HepG2 (cell line): ENCODE measurements at regions not wholly inside any gene's neighbourhood (a gene's known extent, or its start where the extent isn't known, plus 50 kb on each side); places are given as distances from the start of the nearest gene placed in this dataset.

Experiments used
- ATAC-seq: fragments of 200-7000 bp; cut with Tn5 transposase; 3 replicates; pipeline ENCODE4 v1.9.1; 2020; ENCODE audit warnings: mild to moderate bottlenecking, moderate library complexity
- BruUV-seq: library from RNA; stranded (reverse); fragments of 400-500 nt; replicated peaks from 2 replicates; lab custom pipeline; 2021; lab: Mats Ljungman, UMichigan
- CTCF ChIA-PET: fragments of 300-600 bp; formaldehyde crosslinking; extraction: SDS; loops from one replicate; lab custom pipeline; 2021; ENCODE audit warnings: low total read pairs, inconsistent platforms, low intra/inter-chr PET ratio; lab: Yijun Ruan, JAX
- POLR2A ChIA-PET: fragments of 350-600 bp; sonication (Branson Sonifier 250); formaldehyde crosslinking; loops from one replicate; lab custom pipeline; 2020; ENCODE audit warnings: antibody characterized with exemption, inconsistent platforms; lab: Yijun Ruan, JAX
- DNase-seq: peaks from one replicate; pipeline ENCODE4 v3.0.0-alpha.2; 2015; ENCODE audit warnings: low spot score
- FAIRE-seq: peaks from 3 replicates; lab custom pipeline; 2011; peaks lifted over from hg19 to GRCh38; lab: Jason Lieb, UNC
- H2AFZ ChIP-seq: one replicate; pipeline ENCODE4 v1.6.1; 2011; ENCODE audit warnings: low read length, inconsistent platforms
- H3K27ac ChIP-seq: fragments of 300-600 bp; 3 replicates; pipeline ENCODE4 v1.8.0; 2011; ENCODE audit warnings: mixed run types, mild to moderate bottlenecking, mixed read lengths, low read length, inconsistent platforms; ENCODE audit not compliant: insufficient read depth; ENCODE audit errors: extremely low read length
- H3K27me3 ChIP-seq, 2 experiments: fragments of 200-600 bp in 1 of 2; 2 replicates in 1 of 2; 3 replicates in 1 of 2; pipeline versions ENCODE4 v1.6.0 to v1.8.0; 2011; ENCODE audit warnings: low read length in 2 of 2, mild to moderate bottlenecking in 2 of 2, moderate library complexity in 2 of 2, inconsistent platforms in 1 of 2; ENCODE audit not compliant: insufficient read depth in 2 of 2, control insufficient read depth in 1 of 2
- H3K36me3 ChIP-seq, 2 experiments: fragments of 200-600 bp in 1 of 2; replicated peaks in 1 of 2; 2 replicates in 1 of 2; 3 replicates in 1 of 2; pipeline versions ENCODE4 v1.5.1 to v1.8.0; 2011; ENCODE audit warnings: low read length in 2 of 2, inconsistent platforms in 1 of 2; ENCODE audit not compliant: insufficient read depth in 2 of 2, control insufficient read depth in 1 of 2
- H3K4me1 ChIP-seq: 2 replicates; pipeline ENCODE4 v1.5.1; 2012; ENCODE audit warnings: low read length, inconsistent platforms; ENCODE audit not compliant: insufficient read depth
- H3K4me2 ChIP-seq: 2 replicates; pipeline ENCODE4 v1.6.0; 2011; ENCODE audit warnings: low read depth, low read length, inconsistent platforms
- H3K4me3 ChIP-seq, 3 experiments: fragments of 200-600 bp in 1 of 3; sonication (generic), shearing (Covaris generic) in 1 of 3; replicated peaks in 1 of 3; 2 replicates each; pipeline ENCODE4 v1.5.1; 2011 to 2016; ENCODE audit warnings: low read length in 3 of 3, inconsistent platforms in 2 of 3, low read depth in 2 of 3, mild to moderate bottlenecking in 2 of 3, control low read depth in 1 of 3, mixed read lengths in 1 of 3; ENCODE audit not compliant: insufficient read depth in 1 of 3
- H3K79me2 ChIP-seq: one replicate; pipeline ENCODE4 v1.6.1; 2011; ENCODE audit warnings: low read length, inconsistent platforms; ENCODE audit not compliant: insufficient read depth
- H3K9ac ChIP-seq: 2 replicates; pipeline ENCODE4 v1.6.0; 2011; ENCODE audit warnings: mild to moderate bottlenecking, low read depth, low read length, inconsistent platforms; ENCODE audit not compliant: insufficient read depth
- H3K9me3 ChIP-seq: 2 replicates; pipeline ENCODE4 v1.5.1; 2012; ENCODE audit warnings: mild to moderate bottlenecking, low read length
- H4K20me1 ChIP-seq: 2 replicates; pipeline ENCODE4 v1.6.0; 2011; ENCODE audit warnings: inconsistent platforms, mild to moderate bottlenecking, low read length, moderate library complexity; ENCODE audit not compliant: insufficient read depth
- ATF7-NPFF ChIP-seq: sonication (generic); formaldehyde crosslinking; IDR thresholded peaks from 2 replicates; pipeline ENCODE4 v1.8.1; 2023; ENCODE audit warnings: mild to moderate bottlenecking, low read depth, missing genetic modification reagents, moderate library complexity
- CHD4 ChIP-seq: fragments of 200-600 bp; sonication (generic); IDR thresholded peaks from 2 replicates; pipeline ENCODE4 v1.7.0; 2017; ENCODE audit warnings: mild to moderate bottlenecking, low read length, borderline replicate concordance
- FOSL2 ChIP-seq: sonication (generic); formaldehyde crosslinking; IDR thresholded peaks from 2 replicates; pipeline ENCODE4 v1.4.0; 2020; ENCODE audit warnings: missing genetic modification reagents
- FOXK2 ChIP-seq: fragments of 450-650 bp; IDR thresholded peaks from 2 replicates; pipeline ENCODE4 v1.6.1; 2016
- JUNB ChIP-seq: sonication (generic); formaldehyde crosslinking; IDR thresholded peaks from 2 replicates; pipeline ENCODE4 v1.8.0; 2022; ENCODE audit warnings: missing genetic modification reagents, mild to moderate bottlenecking, borderline replicate concordance
- KDM4B ChIP-seq: sonication (generic); formaldehyde crosslinking; IDR thresholded peaks from 2 replicates; pipeline ENCODE4 v1.4.0; 2020; ENCODE audit warnings: missing genetic modification reagents
- POGZ ChIP-seq: sonication (generic); formaldehyde crosslinking; IDR thresholded peaks from 2 replicates; pipeline ENCODE4 v1.4.0; 2020; ENCODE audit warnings: mild to moderate bottlenecking, missing genetic modification reagents
- SMYD3 ChIP-seq: sonication (generic); formaldehyde crosslinking; IDR thresholded peaks from 2 replicates; pipeline ENCODE4 v1.8.1; 2023; ENCODE audit warnings: mild to moderate bottlenecking, missing genetic modification reagents
- TAF15 ChIP-seq: fragments of 200-400 bp; formaldehyde crosslinking; IDR thresholded peaks from one replicate; pipeline ENCODE4 v1.6.1; 2018; ENCODE audit warnings: mild to moderate bottlenecking, low read depth, low read length; ENCODE audit not compliant: poor library complexity, severe bottlenecking
- ZFP36 ChIP-seq: fragments of 150-350 bp; IDR thresholded peaks from 2 replicates; pipeline ENCODE4 v1.6.1; 2018; ENCODE audit warnings: borderline replicate concordance, low read length, low read depth; ENCODE audit not compliant: partially characterized antibody
- ZMAT3 ChIP-seq: sonication (generic); formaldehyde crosslinking; conservative IDR thresholded peaks from 2 replicates; pipeline ENCODE4 v1.7.0; 2021; ENCODE audit warnings: missing genetic modification reagents
- ZNF33A ChIP-seq: sonication (generic); formaldehyde crosslinking; IDR thresholded peaks from 2 replicates; pipeline ENCODE4 v1.5.1; 2020; ENCODE audit warnings: missing genetic modification reagents, mild to moderate bottlenecking, moderate library complexity, borderline replicate concordance
- ZNF441 ChIP-seq: sonication (generic); formaldehyde crosslinking; IDR thresholded peaks from 2 replicates; pipeline ENCODE4 v1.7.0; 2021; ENCODE audit warnings: missing genetic modification reagents, borderline replicate concordance
- ZNF703 ChIP-seq: sonication (generic); formaldehyde crosslinking; IDR thresholded peaks from 2 replicates; pipeline ENCODE4 v1.5.1; 2020; ENCODE audit warnings: missing genetic modification reagents, mild to moderate bottlenecking, moderate library complexity, borderline replicate concordance
- ZNF773 ChIP-seq: sonication (generic); formaldehyde crosslinking; IDR thresholded peaks from 2 replicates; pipeline ENCODE4 v1.4.0; 2020; ENCODE audit warnings: missing genetic modification reagents, borderline replicate concordance
- WGBS: methylation state at CpG from one replicate; pipeline ENCODE4 v1.1.6; 2017; ENCODE audit warnings: low lambda C conversion rate; 5-methylcytosine and 5-hydroxymethylcytosine counted together
- in situ Hi-C: cut with HindIII; loops from 2 replicates; pipeline ENCODE4 v1.10.0; 2017; ENCODE audit warnings: low pct_unique_long_range_greater_than_20kb; ENCODE audit not compliant: extremely low pct_ligation_motif_present
- intact Hi-C: fragments of 100-400 bp; cut with micrococcal nuclease; formaldehyde crosslinking; loops from one replicate; pipeline ENCODE4 v1.10.0; 2022; ENCODE audit not compliant: unreplicated experiment
- TF ChIP-seq, protein P1 (sequence below): IDR thresholded peaks from 2 replicates; pipeline ENCODE4 v1.6.1; 2016; ENCODE audit warnings: missing compliant biosample characterization, missing genetic modification reagents, borderline replicate concordance
- TF ChIP-seq, protein P2 (sequence below): sonication (generic); formaldehyde crosslinking; IDR thresholded peaks from 2 replicates; pipeline ENCODE4 v1.5.1; 2020; ENCODE audit warnings: mild to moderate bottlenecking, missing genetic modification reagents, moderate library complexity
- TF ChIP-seq, protein P3 (sequence below): sonication (generic); formaldehyde crosslinking; IDR thresholded peaks from 2 replicates; pipeline ENCODE4 v1.5.0; 2020; ENCODE audit warnings: missing genetic modification reagents

- POLR2A ChIA-PET, result interaction anchor here (0.8 to 1.6 kb wide), 10 partner anchors 11 to 135 kb away, joined by 3 to 6 read pairs (median 3); no protein-coding TSS in a partner anchor
- 2% methylated on average over 13 of the region's 21 CpGs for WGBS
- Histone ChIP-seq H4K20me1 (no peaks in the 10 kb centered on the region), H3K36me3 (no peaks in the 10 kb centered on the region), H3K9me3 (no peaks in the 10 kb centered on the region), H2AFZ (no peak overlapping the region), H3K79me2 (no peaks in the 10 kb centered on the region), H3K27ac (no peak overlapping the region), H3K4me1 (peaks cover 82% of the 10 kb centered on the region), H3K27me3 (peaks cover 3 to 17% of the 10 kb centered on the region in 2 experiments; a peak in 4 of 5 replicates), H3K4me3 (peak overlapping the region in 2 of 3 experiments; percentile 19 to 64; a peak in 4 of 6 replicates), H3K4me2 (peak overlapping the region; percentile 76), H3K9ac (peak overlapping the region; percentile 38; the same call in 1 of the 2 replicates)
- in situ Hi-C loops, result no loop called here
- BruUV-seq, result no TSS peak
- CTCF ChIA-PET, result no interaction called here
- intact Hi-C loops, result loop anchor here (2.0 kb wide), 1 partner anchor 70 kb away; no protein-coding TSS in a partner anchor
- ATAC-seq, result peak; percentile 51
- peak; percentile 15 for FAIRE-seq
- DNase-seq, result peak; percentile 79
- TF ChIP-seq POGZ, result peak; percentile 19; the same call in 1 of the 2 replicates
- TF ChIP-seq, protein P1, sequence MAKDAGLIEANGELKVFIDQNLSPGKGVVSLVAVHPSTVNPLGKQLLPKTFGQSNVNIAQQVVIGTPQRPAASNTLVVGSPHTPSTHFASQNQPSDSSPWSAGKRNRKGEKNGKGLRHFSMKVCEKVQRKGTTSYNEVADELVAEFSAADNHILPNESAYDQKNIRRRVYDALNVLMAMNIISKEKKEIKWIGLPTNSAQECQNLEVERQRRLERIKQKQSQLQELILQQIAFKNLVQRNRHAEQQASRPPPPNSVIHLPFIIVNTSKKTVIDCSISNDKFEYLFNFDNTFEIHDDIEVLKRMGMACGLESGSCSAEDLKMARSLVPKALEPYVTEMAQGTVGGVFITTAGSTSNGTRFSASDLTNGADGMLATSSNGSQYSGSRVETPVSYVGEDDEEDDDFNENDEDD (CRISPR knock-in tag), result no peak
- TF ChIP-seq KDM4B (CRISPR knock-in tag), result no peak
- no peak for TF ChIP-seq ZNF33A (CRISPR knock-in tag)
- TF ChIP-seq ZMAT3 (CRISPR knock-in tag), result peak; percentile 63
- TF ChIP-seq ATF7-NPFF (CRISPR knock-in tag), result no peak
- TF ChIP-seq FOXK2, result no peak
- peak; percentile 18 for TF ChIP-seq ZFP36
- TF ChIP-seq ZNF441 (CRISPR knock-in tag), result no peak
- no peak for TF ChIP-seq JUNB
- TF ChIP-seq ZNF773 (CRISPR knock-in tag), result peak; percentile 13; the same call in 1 of the 2 replicates
- TF ChIP-seq, protein P2, sequence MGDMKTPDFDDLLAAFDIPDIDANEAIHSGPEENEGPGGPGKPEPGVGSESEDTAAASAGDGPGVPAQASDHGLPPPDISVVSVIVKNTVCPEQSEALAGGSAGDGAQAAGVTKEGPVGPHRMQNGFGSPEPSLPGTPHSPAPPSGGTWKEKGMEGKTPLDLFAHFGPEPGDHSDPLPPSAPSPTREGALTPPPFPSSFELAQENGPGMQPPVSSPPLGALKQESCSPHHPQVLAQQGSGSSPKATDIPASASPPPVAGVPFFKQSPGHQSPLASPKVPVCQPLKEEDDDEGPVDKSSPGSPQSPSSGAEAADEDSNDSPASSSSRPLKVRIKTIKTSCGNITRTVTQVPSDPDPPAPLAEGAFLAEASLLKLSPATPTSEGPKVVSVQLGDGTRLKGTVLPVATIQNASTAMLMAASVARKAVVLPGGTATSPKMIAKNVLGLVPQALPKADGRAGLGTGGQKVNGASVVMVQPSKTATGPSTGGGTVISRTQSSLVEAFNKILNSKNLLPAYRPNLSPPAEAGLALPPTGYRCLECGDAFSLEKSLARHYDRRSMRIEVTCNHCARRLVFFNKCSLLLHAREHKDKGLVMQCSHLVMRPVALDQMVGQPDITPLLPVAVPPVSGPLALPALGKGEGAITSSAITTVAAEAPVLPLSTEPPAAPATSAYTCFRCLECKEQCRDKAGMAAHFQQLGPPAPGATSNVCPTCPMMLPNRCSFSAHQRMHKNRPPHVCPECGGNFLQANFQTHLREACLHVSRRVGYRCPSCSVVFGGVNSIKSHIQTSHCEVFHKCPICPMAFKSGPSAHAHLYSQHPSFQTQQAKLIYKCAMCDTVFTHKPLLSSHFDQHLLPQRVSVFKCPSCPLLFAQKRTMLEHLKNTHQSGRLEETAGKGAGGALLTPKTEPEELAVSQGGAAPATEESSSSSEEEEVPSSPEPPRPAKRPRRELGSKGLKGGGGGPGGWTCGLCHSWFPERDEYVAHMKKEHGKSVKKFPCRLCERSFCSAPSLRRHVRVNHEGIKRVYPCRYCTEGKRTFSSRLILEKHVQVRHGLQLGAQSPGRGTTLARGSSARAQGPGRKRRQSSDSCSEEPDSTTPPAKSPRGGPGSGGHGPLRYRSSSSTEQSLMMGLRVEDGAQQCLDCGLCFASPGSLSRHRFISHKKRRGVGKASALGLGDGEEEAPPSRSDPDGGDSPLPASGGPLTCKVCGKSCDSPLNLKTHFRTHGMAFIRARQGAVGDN (CRISPR knock-in tag), result peak; percentile 82
- TF ChIP-seq SMYD3 (CRISPR knock-in tag), result no peak
- TF ChIP-seq CHD4, result peak; percentile 96
- peak; percentile 56 for TF ChIP-seq FOSL2 (CRISPR knock-in tag)
- TF ChIP-seq ZNF703, result no peak
- TF ChIP-seq, protein P3, sequence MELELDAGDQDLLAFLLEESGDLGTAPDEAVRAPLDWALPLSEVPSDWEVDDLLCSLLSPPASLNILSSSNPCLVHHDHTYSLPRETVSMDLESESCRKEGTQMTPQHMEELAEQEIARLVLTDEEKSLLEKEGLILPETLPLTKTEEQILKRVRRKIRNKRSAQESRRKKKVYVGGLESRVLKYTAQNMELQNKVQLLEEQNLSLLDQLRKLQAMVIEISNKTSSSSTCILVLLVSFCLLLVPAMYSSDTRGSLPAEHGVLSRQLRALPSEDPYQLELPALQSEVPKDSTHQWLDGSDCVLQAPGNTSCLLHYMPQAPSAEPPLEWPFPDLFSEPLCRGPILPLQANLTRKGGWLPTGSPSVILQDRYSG, result no peak
- no peak for TF ChIP-seq TAF15
These were observed 76.6 kb downstream of the CEBPB start for GRCh38 chr20:50267041-50267865.
